CD4-positive, CD25-positive, alpha-beta regulatory T cell (primary cell): ENCODE measurements at regions not wholly inside any gene's neighbourhood (a gene's known extent, or its start where the extent isn't known, plus 50 kb on each side); places are given as distances from the start of the nearest gene placed in this dataset.

Source experiments
- ATAC-seq, 2 donors: fragments of 150-1000 bp; cut with Tn5 transposase; one replicate each; pipeline ENCODE4 v1.10.0; 2021; ENCODE audit warnings: low read depth in 2 of 2, moderate number of reproducible peaks in 2 of 2, moderate library complexity in 1 of 2
- DNase-seq, 3 donors: peaks; one replicate each; pipeline versions ENCODE4 v3.0.0 to v3.0.0-alpha.2; 2012 to 2022; ENCODE audit warnings: mixed read lengths in 1 of 3
- H3K27ac ChIP-seq: one replicate; pipeline ENCODE4 v1.7.0; 2013; ENCODE audit warnings: mild to moderate bottlenecking, low read length; ENCODE audit not compliant: insufficient read depth, poor library complexity, severe bottlenecking
- H3K27me3 ChIP-seq: one replicate; pipeline ENCODE4 v1.7.0; 2013; ENCODE audit warnings: low read length; ENCODE audit not compliant: control insufficient read depth, insufficient read depth
- H3K36me3 ChIP-seq: one replicate; pipeline ENCODE4 v1.7.0; 2013; ENCODE audit warnings: mild to moderate bottlenecking, low read length, moderate library complexity; ENCODE audit not compliant: control insufficient read depth, insufficient read depth
- H3K4me1 ChIP-seq: 2 replicates; pipeline ENCODE4 v1.7.0; 2013; ENCODE audit warnings: mild to moderate bottlenecking, low read length; ENCODE audit not compliant: insufficient read depth, control insufficient read depth, poor library complexity, severe bottlenecking
- H3K4me3 ChIP-seq: one replicate; pipeline ENCODE4 v1.7.0; 2013; ENCODE audit warnings: low read depth, mild to moderate bottlenecking, low read length, moderate library complexity
- H3K9me3 ChIP-seq, 2 experiments: 1 replicate in 1 of 2; 2 replicates in 1 of 2; pipeline ENCODE4 v1.7.0; 2013; ENCODE audit warnings: low read length in 2 of 2, mild to moderate bottlenecking in 1 of 2, moderate library complexity in 1 of 2; ENCODE audit not compliant: control insufficient read depth in 2 of 2
- H3K27ac Mint-ChIP-seq, 3 donors: one replicate each; pipeline ENCODE4 v1.8.0; 2020 to 2022; ENCODE audit warnings: mild to moderate bottlenecking in 3 of 3, mixed read lengths in 3 of 3, moderate library complexity in 2 of 3
- H3K27me3 Mint-ChIP-seq: one replicate; pipeline ENCODE4 v1.8.0; 2022; ENCODE audit warnings: mild to moderate bottlenecking, mixed read lengths
- H3K36me3 Mint-ChIP-seq: one replicate; pipeline ENCODE4 v1.8.0; 2020; ENCODE audit warnings: mixed read lengths
- H3K4me1 Mint-ChIP-seq, 4 donors: one replicate each; pipeline ENCODE4 v1.8.0; 2020 to 2022; ENCODE audit warnings: mixed read lengths in 4 of 4, mild to moderate bottlenecking in 1 of 4
- H3K4me3 Mint-ChIP-seq, 4 donors: one replicate each; pipeline ENCODE4 v1.8.0; 2020 to 2022; ENCODE audit warnings: mild to moderate bottlenecking in 4 of 4, mixed read lengths in 4 of 4, moderate library complexity in 3 of 4
- H3K9me3 Mint-ChIP-seq, 7 donors: one replicate each; pipeline ENCODE4 v1.8.0; 2020 to 2022; ENCODE audit warnings: mixed read lengths in 7 of 7, mild to moderate bottlenecking in 3 of 7, moderate library complexity in 2 of 7

DNA sequence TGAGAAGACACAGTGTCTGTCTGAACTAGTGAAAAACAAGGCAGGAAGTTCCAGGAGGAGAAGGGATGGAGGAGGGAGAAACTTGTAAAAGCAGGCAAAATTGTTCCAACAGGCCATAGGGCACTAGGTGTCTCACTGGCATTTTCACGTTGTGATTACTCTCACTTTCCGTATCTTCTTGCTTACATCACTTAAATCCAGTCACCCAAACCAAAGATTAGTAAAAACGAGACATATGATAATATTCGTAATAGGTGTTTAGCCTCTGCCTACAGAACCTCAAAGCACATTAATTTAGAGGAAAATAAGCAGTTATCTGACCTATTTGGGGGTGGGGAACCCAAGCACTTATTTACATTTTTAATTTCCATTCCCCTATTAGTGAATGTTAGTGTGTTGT lies 78.3 kb downstream of the POU3F3 start:
- no peak overlapping the region for H3K4me3 ChIP-seq
- H3K4me1 ChIP-seq: no peaks in the 10 kb centered on the region
- H3K9me3 ChIP-seq: no peaks in the 10 kb centered on the region
- H3K4me3 Mint-ChIP-seq: no peak overlapping the region
- H3K36me3 Mint-ChIP-seq: no peaks in the 10 kb centered on the region
- H3K9me3 Mint-ChIP-seq: peaks cover 0 to 2% (median 0%) of the 10 kb centered on the region in 7 donors
- H3K27me3 ChIP-seq: no peaks in the 10 kb centered on the region
- DNase-seq (no peak), ATAC-seq (no peak)
- H3K27ac ChIP-seq: no peak overlapping the region
- H3K27ac Mint-ChIP-seq: no peak overlapping the region
- H3K4me1 Mint-ChIP-seq: no peaks in the 10 kb centered on the region
- H3K27me3 Mint-ChIP-seq: no peaks in the 10 kb centered on the region
- no peaks in the 10 kb centered on the region for H3K36me3 ChIP-seq

DNA sequence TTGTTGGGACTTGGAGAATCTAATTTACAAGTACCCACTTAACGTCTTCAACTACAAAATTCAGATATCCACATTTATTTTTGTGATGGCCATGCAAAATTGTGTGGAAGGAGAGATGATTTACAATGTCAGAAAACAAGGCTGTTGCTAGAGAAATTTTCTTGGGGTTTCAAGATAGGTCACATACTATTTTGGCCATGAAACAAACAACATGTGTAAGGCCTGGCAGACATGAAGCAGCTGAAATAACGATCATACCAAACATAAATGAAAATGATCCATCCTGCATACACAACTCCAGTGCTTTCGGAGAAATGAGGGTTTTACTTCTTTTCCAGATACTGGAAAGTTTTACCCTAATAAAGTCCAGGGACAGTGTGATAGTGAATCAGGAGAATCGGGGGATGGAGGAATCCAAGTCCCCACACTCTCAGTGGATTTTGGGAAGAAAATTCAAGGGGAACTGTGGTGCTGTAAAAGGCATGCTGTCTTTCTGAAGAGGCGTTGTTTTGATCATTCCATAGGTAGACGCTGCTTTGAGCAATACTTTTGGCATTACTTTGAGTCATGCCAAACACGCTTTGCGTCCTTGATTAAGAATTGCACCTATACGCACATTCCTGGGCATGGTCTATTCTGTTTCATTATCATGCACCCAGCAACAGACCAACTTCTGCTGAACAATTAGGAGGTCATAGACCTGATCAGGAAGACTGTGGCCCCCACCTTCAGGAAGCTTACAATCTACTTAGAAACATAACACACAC lies 79.4 kb downstream of the POU3F3 start:
- no peak for ATAC-seq
- Mint-ChIP-seq H3K27ac (no peak overlapping the region), H3K4me3 (no peak overlapping the region)

DNA sequence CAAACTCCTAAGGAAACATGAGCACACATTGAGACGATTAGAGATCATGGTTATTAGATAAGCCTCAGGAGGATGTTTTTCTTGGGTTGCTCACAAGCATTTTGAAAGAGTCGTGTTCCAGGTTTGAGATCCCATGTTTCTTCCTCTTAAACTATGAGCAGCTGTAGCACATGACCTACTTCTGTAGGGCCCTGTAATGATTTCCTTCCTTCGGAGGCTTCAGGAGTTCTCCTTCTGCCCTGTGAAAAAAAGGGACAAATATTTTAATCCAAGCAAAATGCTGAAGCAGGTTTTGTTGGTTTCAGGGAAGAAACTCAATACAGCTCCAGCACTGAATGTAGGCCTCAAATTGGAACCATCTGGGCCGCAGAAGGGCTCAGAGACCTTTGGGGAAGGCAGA lies 82.6 kb downstream of the POU3F3 start:
- Histone ChIP-seq H3K4me1 (no peaks in the 10 kb centered on the region), H3K4me3 (no peak overlapping the region), H3K36me3 (no peaks in the 10 kb centered on the region), H3K27me3 (no peaks in the 10 kb centered on the region), H3K9me3 (no peaks in the 10 kb centered on the region), H3K27ac (no peak overlapping the region)
- Mint-ChIP-seq H3K4me3 (no peak overlapping the region), H3K36me3 (no peaks in the 10 kb centered on the region), H3K4me1 (peaks cover 0 to 3% (median 0%) of the 10 kb centered on the region in 4 donors), H3K9me3 (peaks cover 0 to 2% (median 0%) of the 10 kb centered on the region in 7 donors), H3K27me3 (peaks cover 11% of the 10 kb centered on the region), H3K27ac (no peak overlapping the region)
- ATAC-seq (no peak), DNase-seq (no peak)

More for the DNA sequence above, 79.4 kb downstream of the POU3F3 start:
- Histone ChIP-seq H3K36me3 (no peaks in the 10 kb centered on the region), H3K27ac (no peak overlapping the region), H3K27me3 (no peaks in the 10 kb centered on the region), H3K4me3 (no peak overlapping the region), H3K4me1 (no peaks in the 10 kb centered on the region), H3K9me3 (no peaks in the 10 kb centered on the region)
- no peaks in the 10 kb centered on the region for H3K36me3 Mint-ChIP-seq
- peaks cover 0 to 2% (median 0%) of the 10 kb centered on the region in 4 donors for H3K4me1 Mint-ChIP-seq
- H3K27me3 Mint-ChIP-seq: no peaks in the 10 kb centered on the region
- peaks cover 0 to 2% (median 0%) of the 10 kb centered on the region in 7 donors for H3K9me3 Mint-ChIP-seq
- DNase-seq: no peak

DNA sequence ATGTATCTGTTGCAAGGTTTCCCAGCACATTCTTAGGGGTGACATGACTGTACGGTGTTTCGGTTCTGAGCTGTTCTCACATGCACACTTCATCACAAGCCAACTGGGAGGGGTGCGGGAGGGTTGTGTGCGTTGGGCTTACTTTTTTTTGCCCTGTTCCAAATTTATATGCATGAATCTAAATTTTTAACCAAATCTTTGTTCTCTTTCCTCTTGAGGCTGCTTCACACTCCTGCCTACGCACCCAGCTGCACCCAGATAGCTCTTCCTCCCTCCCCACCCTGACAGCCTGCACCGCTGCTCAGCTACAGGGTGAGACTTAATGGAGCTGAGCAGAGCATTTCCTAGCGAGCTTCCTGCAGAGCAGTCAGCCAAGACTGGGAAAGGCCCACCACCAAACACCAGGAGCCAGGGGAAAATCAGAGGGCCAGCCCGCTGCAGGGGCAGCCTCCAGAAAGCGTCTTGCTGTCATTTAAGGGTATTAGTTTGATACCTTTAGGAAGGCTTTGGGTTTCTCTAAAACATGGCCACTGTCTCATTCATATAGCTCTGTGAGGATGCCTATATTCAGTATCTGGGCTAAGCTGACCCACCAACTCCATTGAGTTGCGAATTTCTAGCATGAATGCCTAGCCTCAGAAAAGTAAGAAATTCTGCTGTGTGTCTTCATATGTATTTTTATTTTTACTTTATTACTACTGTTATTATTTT lies 84.5 kb downstream of the POU3F3 start:
- H3K9me3 Mint-ChIP-seq: peaks cover 0 to 2% (median 0%) of the 10 kb centered on the region in 7 donors
- no peak for DNase-seq

GRCh38 chr2:104939570-104940217 lies 85.8 kb downstream of the POU3F3 start:
- no peak for ATAC-seq

More for the DNA sequence above, 84.5 kb downstream of the POU3F3 start:
- Histone ChIP-seq H3K27ac (no peak overlapping the region), H3K27me3 (no peaks in the 10 kb centered on the region), H3K4me3 (no peak overlapping the region), H3K36me3 (no peaks in the 10 kb centered on the region), H3K4me1 (no peaks in the 10 kb centered on the region), H3K9me3 (no peaks in the 10 kb centered on the region)
- no peak overlapping the region for H3K4me3 Mint-ChIP-seq
- no peak overlapping the region for H3K27ac Mint-ChIP-seq
- H3K36me3 Mint-ChIP-seq: no peaks in the 10 kb centered on the region
- peaks cover 11% of the 10 kb centered on the region for H3K27me3 Mint-ChIP-seq
- peaks cover 0 to 3% (median 0%) of the 10 kb centered on the region in 4 donors for H3K4me1 Mint-ChIP-seq
- peak in 1 of 2 donors; percentile 28 for ATAC-seq

GRCh38 chr2:104944495-104944894 lies 90.6 kb downstream of the POU3F3 start:
- H3K36me3 Mint-ChIP-seq: no peaks in the 10 kb centered on the region
- no peaks in the 10 kb centered on the region for H3K9me3 ChIP-seq
- no peak overlapping the region for H3K4me3 Mint-ChIP-seq
- H3K4me1 Mint-ChIP-seq: no peaks in the 10 kb centered on the region
- peaks cover 3% of the 10 kb centered on the region for H3K27me3 ChIP-seq
- H3K27ac ChIP-seq: no peak overlapping the region
- H3K27ac Mint-ChIP-seq: no peak overlapping the region
- no peaks in the 10 kb centered on the region for H3K9me3 Mint-ChIP-seq
- H3K36me3 ChIP-seq: no peaks in the 10 kb centered on the region
- DNase-seq (no peak), ATAC-seq (no peak)
- H3K4me3 ChIP-seq: no peak overlapping the region
- H3K27me3 Mint-ChIP-seq: peaks cover 2% of the 10 kb centered on the region
- H3K4me1 ChIP-seq: no peaks in the 10 kb centered on the region

More at GRCh38 chr2:104939570-104940217, 85.8 kb downstream of the POU3F3 start:
- H3K4me3 ChIP-seq: no peak overlapping the region
- H3K27ac ChIP-seq: no peak overlapping the region
- H3K27me3 Mint-ChIP-seq: peaks cover 11% of the 10 kb centered on the region
- no peaks in the 10 kb centered on the region for H3K9me3 Mint-ChIP-seq
- H3K27ac Mint-ChIP-seq: no peak overlapping the region
- peaks cover 3% of the 10 kb centered on the region for H3K27me3 ChIP-seq
- no peaks in the 10 kb centered on the region for H3K36me3 Mint-ChIP-seq
- peaks cover 0 to 3% (median 0%) of the 10 kb centered on the region in 4 donors for H3K4me1 Mint-ChIP-seq
- H3K4me1 ChIP-seq: no peaks in the 10 kb centered on the region
- DNase-seq: no peak
- no peaks in the 10 kb centered on the region for H3K36me3 ChIP-seq
- H3K9me3 ChIP-seq: no peaks in the 10 kb centered on the region
- H3K4me3 Mint-ChIP-seq: no peak overlapping the region

GRCh38 chr2:104945121-104945520 lies 91.2 kb downstream of the POU3F3 start:
- Mint-ChIP-seq H3K27me3 (no peaks in the 10 kb centered on the region), H3K27ac (no peak overlapping the region), H3K9me3 (no peaks in the 10 kb centered on the region), H3K4me3 (no peak overlapping the region), H3K4me1 (no peaks in the 10 kb centered on the region), H3K36me3 (no peaks in the 10 kb centered on the region)
- Histone ChIP-seq H3K27ac (no peak overlapping the region), H3K27me3 (peaks cover 3% of the 10 kb centered on the region), H3K36me3 (no peaks in the 10 kb centered on the region), H3K4me1 (no peaks in the 10 kb centered on the region), H3K4me3 (no peak overlapping the region), H3K9me3 (no peaks in the 10 kb centered on the region)
- ATAC-seq (no peak), DNase-seq (no peak)
